IMR-90 (cell line): ENCODE measurements at regions not wholly inside any gene's neighbourhood (a gene's known extent, or its start where the extent isn't known, plus 50 kb on each side); places are given as distances from the start of the nearest gene placed in this dataset.
A peak's percentile ranks its signal among the peaks of the same experiment; 100 is the strongest.

Experiments
- ATAC-seq: fragments of 200-7000 bp; cut with Tn5 transposase; 2 replicates; pipeline ENCODE4 v1.9.1; 2020; ENCODE audit warnings: low read depth, mild to moderate bottlenecking, moderate library complexity
- BruUV-seq: library from RNA; stranded (reverse); fragments of 400-500 nt; replicated peaks from 2 replicates; lab custom pipeline; 2021; lab: Mats Ljungman, UMichigan
- CTCF ChIA-PET: fragments of 300-600 bp; formaldehyde crosslinking; extraction: SDS; loops from one replicate; lab custom pipeline; 2021; ENCODE audit warnings: antibody characterized with exemption; lab: Yijun Ruan, JAX
- POLR2A ChIA-PET: fragments of 300-600 bp; sonication (Branson Sonifier 250); formaldehyde crosslinking; loops from one replicate; lab custom pipeline; 2022; ENCODE audit warnings: antibody characterized with exemption; ENCODE audit not compliant: unreplicated experiment; lab: Charles Lee
- DNase-seq: peaks from one replicate; pipeline ENCODE4 v3.0.0; 2013
- H2AFZ ChIP-seq: replicated peaks from 2 replicates; pipeline ENCODE3; 2013; ENCODE audit warnings: low read length, mild to moderate bottlenecking; ENCODE audit not compliant: poor library complexity
- H2AK5ac ChIP-seq: 2 replicates; pipeline ENCODE4 v1.6.1; 2013; ENCODE audit warnings: low read depth, low read length, inconsistent platforms
- H2AK9ac ChIP-seq: replicated peaks from 2 replicates; pipeline ENCODE3; 2013; ENCODE audit warnings: mild to moderate bottlenecking, low read depth, low read length, moderate library complexity; ENCODE audit not compliant: poor library complexity
- H2BK120ac ChIP-seq: 2 replicates; pipeline ENCODE4 v1.6.1; 2013; ENCODE audit warnings: low read depth, low read length, inconsistent platforms
- H2BK15ac ChIP-seq: 3 replicates; pipeline ENCODE4 v1.6.1; 2013; ENCODE audit warnings: low read depth, low read length, inconsistent platforms
- H2BK20ac ChIP-seq: 2 replicates; pipeline ENCODE4 v1.6.1; 2013; ENCODE audit warnings: low read depth, mild to moderate bottlenecking, inconsistent platforms, low read length, moderate library complexity
- H2BK5ac ChIP-seq: 2 replicates; pipeline ENCODE4 v1.6.1; 2013; ENCODE audit warnings: mild to moderate bottlenecking, low read depth, low read length, inconsistent platforms; ENCODE audit not compliant: poor library complexity, severe bottlenecking
- H3K14ac ChIP-seq: replicated peaks from 2 replicates; pipeline ENCODE4 v1.6.1; 2013; ENCODE audit warnings: low read depth, low read length, inconsistent platforms
- H3K18ac ChIP-seq: 2 replicates; pipeline ENCODE4 v1.6.1; 2013; ENCODE audit warnings: low read depth, low read length, control low read depth
- H3K23ac ChIP-seq: 2 replicates; pipeline ENCODE4 v1.6.1; 2013; ENCODE audit warnings: low read depth, low read length, inconsistent platforms
- H3K27ac ChIP-seq: 2 replicates; pipeline ENCODE4 v1.5.1; 2013; ENCODE audit warnings: mild to moderate bottlenecking, control low read depth, low read length; ENCODE audit not compliant: insufficient read depth
- H3K27me3 ChIP-seq: 2 replicates; pipeline ENCODE4 v1.6.1; 2013; ENCODE audit warnings: low read length; ENCODE audit not compliant: control insufficient read depth, insufficient read depth
- H3K36me3 ChIP-seq: 2 replicates; pipeline ENCODE4 v1.6.1; 2013; ENCODE audit warnings: low read length, mixed read lengths; ENCODE audit not compliant: control insufficient read depth, insufficient read depth
- H3K4ac ChIP-seq: 2 replicates; pipeline ENCODE4 v1.6.1; 2013; ENCODE audit warnings: low read depth, low read length, inconsistent platforms
- H3K4me1 ChIP-seq: 2 replicates; pipeline ENCODE4 v1.6.1; 2013; ENCODE audit warnings: low read length, mixed read lengths; ENCODE audit not compliant: control insufficient read depth, insufficient read depth
- H3K4me2 ChIP-seq: 2 replicates; pipeline ENCODE4 v1.6.1; 2013; ENCODE audit warnings: low read depth, mild to moderate bottlenecking, control low read depth, low read length, moderate library complexity
- H3K4me3 ChIP-seq: 2 replicates; pipeline ENCODE4 v1.5.1; 2013; ENCODE audit warnings: low read depth, mild to moderate bottlenecking, control low read depth, low read length, moderate library complexity; ENCODE audit not compliant: insufficient read depth
- H3K56ac ChIP-seq: 2 replicates; pipeline ENCODE4 v1.6.1; 2013; ENCODE audit warnings: low read length, inconsistent platforms; ENCODE audit not compliant: insufficient read depth; ENCODE audit errors: extremely low read depth
- H3K79me1 ChIP-seq, 2 experiments: 2 replicates each; pipeline ENCODE4 v1.6.1; 2013; ENCODE audit warnings: low read length in 2 of 2, inconsistent platforms in 1 of 2, low read depth in 1 of 2
- H3K9ac ChIP-seq: 2 replicates; pipeline ENCODE4 v1.6.1; 2013; ENCODE audit warnings: low read depth, low read length, control low read depth
- H3K9me1 ChIP-seq: 2 replicates; pipeline ENCODE4 v1.6.1; 2013; ENCODE audit warnings: low read length, inconsistent platforms; ENCODE audit not compliant: insufficient read depth
- H3K9me3 ChIP-seq: 2 replicates; pipeline ENCODE4 v1.6.1; 2013; ENCODE audit warnings: low read length; ENCODE audit not compliant: control insufficient read depth, insufficient read depth
- H4K20me1 ChIP-seq: 2 replicates; pipeline ENCODE4 v1.6.1; 2013; ENCODE audit warnings: low read length, inconsistent platforms; ENCODE audit not compliant: insufficient read depth
- H4K5ac ChIP-seq: 2 replicates; pipeline ENCODE4 v1.6.1; 2013; ENCODE audit warnings: mild to moderate bottlenecking, low read depth, low read length, control low read depth
- H4K8ac ChIP-seq, 2 experiments: 2 replicates each; pipeline ENCODE4 v1.6.1; 2013; ENCODE audit warnings: low read depth in 2 of 2, low read length in 2 of 2, control low read depth in 1 of 2, inconsistent platforms in 1 of 2
- H4K91ac ChIP-seq: 2 replicates; pipeline ENCODE4 v1.6.1; 2013; ENCODE audit warnings: low read depth, low read length, inconsistent platforms; ENCODE audit not compliant: insufficient read depth
- BHLHE40 ChIP-seq: fragments of 150-350 bp; IDR thresholded peaks from 2 replicates; pipeline ENCODE4 v1.6.1; 2016; ENCODE audit warnings: mild to moderate bottlenecking, low read depth, low read length
- CEBPB ChIP-seq: IDR thresholded peaks from 2 replicates; pipeline ENCODE4 v1.6.1; 2012; ENCODE audit warnings: low read depth, low read length, improper control_type of control experiment
- CTCF ChIP-seq: conservative IDR thresholded peaks from 2 replicates; pipeline ENCODE4 v1.5.1; 2012; ENCODE audit warnings: mild to moderate bottlenecking, low read depth, low read length, improper control_type of control experiment
- MAFK ChIP-seq: IDR thresholded peaks from 2 replicates; pipeline ENCODE4 v1.6.1; 2012; ENCODE audit warnings: low read depth, low read length, improper control_type of control experiment
- MAZ ChIP-seq: IDR thresholded peaks from 2 replicates; pipeline ENCODE4 v1.6.1; 2012; ENCODE audit warnings: low read depth, mild to moderate bottlenecking, low read length, improper control_type of control experiment, moderate library complexity, borderline replicate concordance
- MXI1 ChIP-seq: IDR thresholded peaks from 2 replicates; pipeline ENCODE4 v1.6.1; 2012; ENCODE audit warnings: low read depth, mild to moderate bottlenecking, low read length, moderate library complexity, borderline replicate concordance
- POLR2A ChIP-seq: IDR thresholded peaks from 2 replicates; pipeline ENCODE4 v1.6.1; 2012; ENCODE audit warnings: mild to moderate bottlenecking, low read depth, low read length
- RAD21 ChIP-seq: IDR thresholded peaks from 2 replicates; pipeline ENCODE4 v1.6.1; 2012; ENCODE audit warnings: low read length, improper control_type of control experiment
- WGBS, 2 experiments: methylation state at CpG; one replicate each; pipeline versions ENCODE4 v1.1.5 to v1.1.7; 2013; ENCODE audit warnings: missing lambda C conversion rate in 2 of 2; ENCODE audit not compliant: insufficient read length in 1 of 2; ENCODE audit errors: extremely low coverage in 2 of 2; 5-methylcytosine and 5-hydroxymethylcytosine counted together
- dilution Hi-C: fragments of 300-500 bp; cut with HindIII; formaldehyde crosslinking; loops from one replicate; pipeline ENCODE4 v1.14.3; 2018; ENCODE audit warnings: low sequenced_read_pairs; ENCODE audit not compliant: unreplicated experiment
- in situ Hi-C: fragments of 300-500 bp; cut with MboI; formaldehyde crosslinking; loops from 3 replicates; pipeline ENCODE4 v1.14.3; 2019; ENCODE audit warnings: low sequenced_read_pairs, inconsistent platforms, mixed read lengths
- intact Hi-C: fragments of 100-400 bp; cut with micrococcal nuclease; formaldehyde crosslinking; loops from 2 replicates; pipeline ENCODE4 v1.10.0; 2022

DNA sequence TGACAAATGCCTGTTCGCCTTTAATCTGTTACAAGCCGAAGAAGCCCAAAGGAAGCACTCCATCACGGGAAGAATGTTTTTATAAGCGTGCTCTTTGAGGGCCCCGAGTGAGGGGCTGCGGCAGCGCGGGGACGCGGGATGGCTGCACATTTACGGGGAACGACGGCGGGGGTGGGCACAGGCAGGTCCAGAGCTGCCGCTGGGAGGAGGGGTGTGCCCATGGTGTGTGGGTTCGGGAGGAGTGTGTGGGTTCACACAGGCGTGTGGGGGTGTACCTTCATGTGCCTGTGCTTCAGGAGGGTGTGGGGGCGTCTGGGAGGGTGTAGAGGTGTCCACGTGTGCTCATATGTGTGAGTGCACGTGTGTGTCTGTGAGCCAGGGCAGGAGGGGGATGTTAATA, 155.9 kb upstream of the ZC3H12A start:
- Histone ChIP-seq H4K8ac (no peak overlapping the region), H4K5ac (no peak overlapping the region), H3K9me3 (no peaks in the 10 kb centered on the region), H3K4me2 (no peak overlapping the region), H3K4ac (no peak overlapping the region), H2AK9ac (no peak overlapping the region), H3K9ac (no peak overlapping the region), H3K79me1 (no peaks in the 10 kb centered on the region), H4K20me1 (no peaks in the 10 kb centered on the region), H2BK15ac (no peak overlapping the region), H3K14ac (no peak overlapping the region), H3K9me1 (peaks cover 3% of the 10 kb centered on the region; the same call in 1 of the 2 replicates), H3K4me1 (no peaks in the 10 kb centered on the region), H3K27ac (no peak overlapping the region), H3K56ac (no peak overlapping the region), H2BK120ac (no peak overlapping the region), H4K91ac (no peak overlapping the region), H3K27me3 (peaks cover 25% of the 10 kb centered on the region), H3K23ac (no peak overlapping the region), H2BK5ac (no peak overlapping the region), H2AK5ac (no peak overlapping the region), H2AFZ (peak overlapping the region; percentile 53), H3K36me3 (no peaks in the 10 kb centered on the region), H3K18ac (no peak overlapping the region), H3K4me3 (no peak overlapping the region), H2BK20ac (no peak overlapping the region)
- DNase-seq = no peak
- intact Hi-C loops = no loop called here
- 3% methylated on average over 10 of the region's 20 CpGs; no CpG with 5 or more reads in 1 of the 2 experiments for WGBS, 2 experiments
- ChIA-PET POLR2A (no interaction called here), CTCF (no interaction called here)
- TF ChIP-seq MXI1 (no peak), BHLHE40 (no peak), CEBPB (no peak), POLR2A (no peak), MAZ (no peak), CTCF (no peak), RAD21 (no peak), MAFK (no peak)
- BruUV-seq = no TSS peak
- dilution Hi-C loops = no loop called here
- ATAC-seq = no peak
- in situ Hi-C loops = loop anchor here (25.0 kb wide), 1 partner anchor 731 kb away; no protein-coding TSS in a partner anchor
